ENCODE measurements at regions not wholly inside any gene's neighbourhood (a gene's known extent, or its start where the extent isn't known, plus 50 kb on each side); places are given as distances from the start of the nearest gene placed in this dataset.

DNA sequence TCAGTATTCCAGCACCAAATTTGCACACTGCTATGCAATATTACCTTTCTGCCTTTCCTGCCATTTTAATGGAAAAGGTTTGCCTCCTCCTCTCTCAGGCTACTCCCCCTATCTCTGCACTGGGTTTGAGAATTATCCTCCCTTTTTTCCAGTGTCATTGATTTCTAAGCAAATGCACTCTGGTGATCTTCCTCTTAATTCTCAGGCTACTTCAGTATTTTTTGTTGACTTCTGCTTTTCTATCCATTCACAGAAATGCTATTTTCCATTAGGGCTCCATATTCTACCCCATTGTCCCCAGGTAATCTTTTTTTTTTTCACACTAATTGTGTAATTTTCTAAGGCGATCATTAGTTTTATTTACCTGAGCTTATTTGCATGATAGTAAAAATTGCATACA, 144.0 kb downstream of the GJA1 start (continued):
- TF ChIP-seq SMC3 (conservative IDR thresholded peaks at IDR 0.05; ENCODE audit: insufficient read depth, low read depth, low read length) (no peak), FOXP4 (CRISPR knock-in tag; IDR thresholded peaks at IDR 0.05; ENCODE audit: borderline replicate concordance) (no peak), SMARCA5 (IDR thresholded peaks at IDR 0.05) (no peak)
- TF ChIP-seq, protein P1, sequence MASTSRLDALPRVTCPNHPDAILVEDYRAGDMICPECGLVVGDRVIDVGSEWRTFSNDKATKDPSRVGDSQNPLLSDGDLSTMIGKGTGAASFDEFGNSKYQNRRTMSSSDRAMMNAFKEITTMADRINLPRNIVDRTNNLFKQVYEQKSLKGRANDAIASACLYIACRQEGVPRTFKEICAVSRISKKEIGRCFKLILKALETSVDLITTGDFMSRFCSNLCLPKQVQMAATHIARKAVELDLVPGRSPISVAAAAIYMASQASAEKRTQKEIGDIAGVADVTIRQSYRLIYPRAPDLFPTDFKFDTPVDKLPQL (IDR thresholded peaks at IDR 0.05; ENCODE audit: extremely low read depth, insufficient read length): no peak

- in situ Hi-C loops (cut with MboI): no loop called here
- DNase-seq (ENCODE audit: extremely low read depth in 1 of 4, low spot score in 3 of 4) (no peak), ATAC-seq (no peak), FAIRE-seq (no peak)
- intact Hi-C loops (cut with micrococcal nuclease): no loop called here
- no peak overlapping the region for H3K9ac ChIP-seq (ENCODE audit: insufficient read depth in 1 of 2, low read depth in 2 of 2, low read length in 2 of 2)
- ChIA-PET CTCF (ENCODE audit: low intra/inter-chr PET ratio) (no interaction called here), POLR2A (no interaction called here)
- no peaks in the 10 kb centered on the region for H3K4me1 ChIP-seq (replicated peaks in 1 of 2; ENCODE audit: control insufficient read depth in 2 of 2, insufficient read depth in 2 of 2, low read length in 2 of 2)
- 0% methylated on average over 2 of the region's 2 CpGs for WGBS (ENCODE audit: insufficient coverage, low coverage, missing lambda C conversion rate)
- H3K36me3 ChIP-seq (ENCODE audit: control insufficient read depth, insufficient read depth, low read length): no peaks in the 10 kb centered on the region
- no peaks in the 10 kb centered on the region for H4K20me1 ChIP-seq (replicated peaks; ENCODE audit: control insufficient read depth, insufficient read depth, low read length)
- H3K79me2 ChIP-seq (ENCODE audit: control insufficient read depth, insufficient read depth, low read length): no peaks in the 10 kb centered on the region
- H3K27ac ChIP-seq (ENCODE audit: extremely low read depth, low read depth, low read length): no peak overlapping the region
- no peak overlapping the region for H3K4me3 ChIP-seq
- H3K27me3 ChIP-seq (ENCODE audit: control insufficient read depth in 2 of 2, insufficient read depth in 2 of 2, low read length in 2 of 2): no peaks in the 10 kb centered on the region
- TF ChIP-seq ZBTB5 (IDR thresholded peaks at IDR 0.05): no peak
- TF ChIP-seq TFAP4 (CRISPR knock-in tag; IDR thresholded peaks at IDR 0.05; ENCODE audit: borderline replicate concordance): no peak
- no peak for TF ChIP-seq STAG1 (CRISPR knock-in tag; IDR thresholded peaks at IDR 0.05; ENCODE audit: borderline replicate concordance)
- TF ChIP-seq, protein P2, sequence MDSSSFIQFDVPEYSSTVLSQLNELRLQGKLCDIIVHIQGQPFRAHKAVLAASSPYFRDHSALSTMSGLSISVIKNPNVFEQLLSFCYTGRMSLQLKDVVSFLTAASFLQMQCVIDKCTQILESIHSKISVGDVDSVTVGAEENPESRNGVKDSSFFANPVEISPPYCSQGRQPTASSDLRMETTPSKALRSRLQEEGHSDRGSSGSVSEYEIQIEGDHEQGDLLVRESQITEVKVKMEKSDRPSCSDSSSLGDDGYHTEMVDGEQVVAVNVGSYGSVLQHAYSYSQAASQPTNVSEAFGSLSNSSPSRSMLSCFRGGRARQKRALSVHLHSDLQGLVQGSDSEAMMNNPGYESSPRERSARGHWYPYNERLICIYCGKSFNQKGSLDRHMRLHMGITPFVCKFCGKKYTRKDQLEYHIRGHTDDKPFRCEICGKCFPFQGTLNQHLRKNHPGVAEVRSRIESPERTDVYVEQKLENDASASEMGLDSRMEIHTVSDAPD (CRISPR knock-in tag; IDR thresholded peaks at IDR 0.05): no peak
- TF ChIP-seq TFAM (CRISPR knock-in tag; conservative IDR thresholded peaks at IDR 0.05): no peak
- H3K9me1 ChIP-seq (ENCODE audit: control insufficient read depth, insufficient read depth, low read length): no peaks in the 10 kb centered on the region
- no TSS peak for BruUV-seq (replicated peaks)
- no peaks in the 10 kb centered on the region for H3K9me3 ChIP-seq (replicated peaks; ENCODE audit: control insufficient read depth, insufficient read depth, low read depth, low read length)
- no peak overlapping the region for H2AFZ ChIP-seq (ENCODE audit: low read depth, low read length)
- no peak overlapping the region for H3K4me2 ChIP-seq (ENCODE audit: insufficient read depth, low read length)
These were observed 145.9 kb downstream of the GJA1 start for GRCh38 chr6:121581327-121581726.

Measured in K562 (cell line).